22Rv1 (cell line): ENCODE measurements at regions not wholly inside any gene's neighbourhood (a gene's known extent, or its start where the extent isn't known, plus 50 kb on each side); places are given as distances from the start of the nearest gene placed in this dataset.

ENCODE experiments used
- ZFX ChIP-seq: fragments of 450-650 bp; IDR thresholded peaks from 2 replicates; pipeline ENCODE4 v1.6.1; 2017; ENCODE audit warnings: antibody characterized with exemption, borderline replicate concordance
- TF ChIP-seq, protein P1 (sequence below): fragments of 450-650 bp; IDR thresholded peaks from 2 replicates; pipeline ENCODE4 v1.5.1; 2017; ENCODE audit warnings: mild to moderate bottlenecking

DNA sequence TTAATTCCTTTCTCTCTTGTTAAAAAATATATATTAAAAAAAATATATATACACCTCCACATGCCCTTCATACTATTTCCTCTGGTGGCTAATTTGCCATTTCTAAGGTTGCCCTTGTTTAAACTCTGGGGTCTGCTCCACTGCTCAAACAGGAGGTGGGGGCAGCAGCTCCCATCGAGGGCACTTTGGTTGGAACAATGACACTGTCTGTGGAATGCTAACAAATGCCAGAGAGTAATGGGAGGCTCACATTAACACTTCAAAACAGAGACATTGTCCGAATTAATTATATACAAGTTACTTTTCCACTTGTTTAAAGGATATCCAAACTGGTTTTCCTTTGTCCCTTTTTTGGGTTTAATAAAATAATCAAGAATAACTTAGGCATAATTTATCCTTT lies 58.8 kb upstream of the CD302 start:
- TF ChIP-seq, protein P1, sequence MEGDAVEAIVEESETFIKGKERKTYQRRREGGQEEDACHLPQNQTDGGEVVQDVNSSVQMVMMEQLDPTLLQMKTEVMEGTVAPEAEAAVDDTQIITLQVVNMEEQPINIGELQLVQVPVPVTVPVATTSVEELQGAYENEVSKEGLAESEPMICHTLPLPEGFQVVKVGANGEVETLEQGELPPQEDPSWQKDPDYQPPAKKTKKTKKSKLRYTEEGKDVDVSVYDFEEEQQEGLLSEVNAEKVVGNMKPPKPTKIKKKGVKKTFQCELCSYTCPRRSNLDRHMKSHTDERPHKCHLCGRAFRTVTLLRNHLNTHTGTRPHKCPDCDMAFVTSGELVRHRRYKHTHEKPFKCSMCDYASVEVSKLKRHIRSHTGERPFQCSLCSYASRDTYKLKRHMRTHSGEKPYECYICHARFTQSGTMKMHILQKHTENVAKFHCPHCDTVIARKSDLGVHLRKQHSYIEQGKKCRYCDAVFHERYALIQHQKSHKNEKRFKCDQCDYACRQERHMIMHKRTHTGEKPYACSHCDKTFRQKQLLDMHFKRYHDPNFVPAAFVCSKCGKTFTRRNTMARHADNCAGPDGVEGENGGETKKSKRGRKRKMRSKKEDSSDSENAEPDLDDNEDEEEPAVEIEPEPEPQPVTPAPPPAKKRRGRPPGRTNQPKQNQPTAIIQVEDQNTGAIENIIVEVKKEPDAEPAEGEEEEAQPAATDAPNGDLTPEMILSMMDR = no peak
- TF ChIP-seq ZFX = no peak
